ENCODE measurements at regions not wholly inside any gene's neighbourhood (a gene's known extent, or its start where the extent isn't known, plus 50 kb on each side); places are given as distances from the start of the nearest gene placed in this dataset.

DNA sequence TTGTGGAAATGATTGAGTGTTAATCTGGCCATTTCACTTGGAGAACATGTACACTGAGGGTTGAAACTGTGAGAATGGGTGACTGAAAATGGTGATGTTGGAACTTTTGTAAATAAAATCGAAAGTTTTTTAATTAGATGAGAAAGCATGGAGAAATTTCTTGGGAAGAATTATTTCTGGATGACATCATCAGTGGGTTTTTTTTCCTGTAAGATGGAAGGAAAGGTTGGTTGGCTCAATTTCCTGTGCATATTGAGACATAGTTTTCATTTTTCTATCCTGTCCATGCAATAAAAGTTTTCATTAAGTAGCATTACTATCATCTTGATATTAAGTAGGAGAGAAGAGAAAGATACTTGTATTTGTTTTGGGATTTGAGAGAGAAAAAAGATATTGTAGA is 120.6 kb upstream of the HTR2A start:
- ChIA-PET POLR2A (no interaction called here), CTCF (no interaction called here)
- H3K9me3 ChIP-seq (ENCODE audit: control insufficient read depth, insufficient read depth, low read depth, low read length), result no peaks in the 10 kb centered on the region
- no peaks in the 10 kb centered on the region for H3K4me1 ChIP-seq (ENCODE audit: control insufficient read depth, insufficient read depth, low read length)
- no peak overlapping the region for H3K27ac ChIP-seq (ENCODE audit: extremely low read depth, low read depth, low read length)
- H3K4me3 ChIP-seq (ENCODE audit: low read depth, low read length), result no peak overlapping the region
- H3K36me3 ChIP-seq (ENCODE audit: control insufficient read depth in 2 of 2, insufficient read depth in 1 of 2, low read length in 2 of 2), result no peaks in the 10 kb centered on the region
- no peak for TF ChIP-seq ZNF175 (tag by site-specific recombination; IDR thresholded peaks at IDR 0.05)
- no peak for TF ChIP-seq ZNF768 (tag by site-specific recombination; IDR thresholded peaks at IDR 0.05)
- TF ChIP-seq, protein P1, sequence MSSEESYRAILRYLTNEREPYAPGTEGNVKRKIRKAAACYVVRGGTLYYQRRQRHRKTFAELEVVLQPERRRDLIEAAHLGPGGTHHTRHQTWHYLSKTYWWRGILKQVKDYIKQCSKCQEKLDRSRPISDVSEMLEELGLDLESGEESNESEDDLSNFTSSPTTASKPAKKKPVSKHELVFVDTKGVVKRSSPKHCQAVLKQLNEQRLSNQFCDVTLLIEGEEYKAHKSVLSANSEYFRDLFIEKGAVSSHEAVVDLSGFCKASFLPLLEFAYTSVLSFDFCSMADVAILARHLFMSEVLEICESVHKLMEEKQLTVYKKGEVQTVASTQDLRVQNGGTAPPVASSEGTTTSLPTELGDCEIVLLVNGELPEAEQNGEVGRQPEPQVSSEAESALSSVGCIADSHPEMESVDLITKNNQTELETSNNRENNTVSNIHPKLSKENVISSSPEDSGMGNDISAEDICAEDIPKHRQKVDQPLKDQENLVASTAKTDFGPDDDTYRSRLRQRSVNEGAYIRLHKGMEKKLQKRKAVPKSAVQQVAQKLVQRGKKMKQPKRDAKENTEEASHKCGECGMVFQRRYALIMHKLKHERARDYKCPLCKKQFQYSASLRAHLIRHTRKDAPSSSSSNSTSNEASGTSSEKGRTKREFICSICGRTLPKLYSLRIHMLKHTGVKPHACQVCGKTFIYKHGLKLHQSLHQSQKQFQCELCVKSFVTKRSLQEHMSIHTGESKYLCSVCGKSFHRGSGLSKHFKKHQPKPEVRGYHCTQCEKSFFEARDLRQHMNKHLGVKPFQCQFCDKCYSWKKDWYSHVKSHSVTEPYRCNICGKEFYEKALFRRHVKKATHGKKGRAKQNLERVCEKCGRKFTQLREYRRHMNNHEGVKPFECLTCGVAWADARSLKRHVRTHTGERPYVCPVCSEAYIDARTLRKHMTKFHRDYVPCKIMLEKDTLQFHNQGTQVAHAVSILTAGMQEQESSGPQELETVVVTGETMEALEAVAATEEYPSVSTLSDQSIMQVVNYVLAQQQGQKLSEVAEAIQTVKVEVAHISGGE (tag by site-specific recombination; conservative IDR thresholded peaks at IDR 0.05; ENCODE audit: low read depth), result no peak
- TF ChIP-seq ZNF157 (tag by site-specific recombination; IDR thresholded peaks at IDR 0.05), result no peak
- no peak for TF ChIP-seq ZNF560 (tag by site-specific recombination; IDR thresholded peaks at IDR 0.05; ENCODE audit: borderline replicate concordance)
- TF ChIP-seq ZNF747 (tag by site-specific recombination; IDR thresholded peaks at IDR 0.05), result no peak
- TF ChIP-seq, protein P2, sequence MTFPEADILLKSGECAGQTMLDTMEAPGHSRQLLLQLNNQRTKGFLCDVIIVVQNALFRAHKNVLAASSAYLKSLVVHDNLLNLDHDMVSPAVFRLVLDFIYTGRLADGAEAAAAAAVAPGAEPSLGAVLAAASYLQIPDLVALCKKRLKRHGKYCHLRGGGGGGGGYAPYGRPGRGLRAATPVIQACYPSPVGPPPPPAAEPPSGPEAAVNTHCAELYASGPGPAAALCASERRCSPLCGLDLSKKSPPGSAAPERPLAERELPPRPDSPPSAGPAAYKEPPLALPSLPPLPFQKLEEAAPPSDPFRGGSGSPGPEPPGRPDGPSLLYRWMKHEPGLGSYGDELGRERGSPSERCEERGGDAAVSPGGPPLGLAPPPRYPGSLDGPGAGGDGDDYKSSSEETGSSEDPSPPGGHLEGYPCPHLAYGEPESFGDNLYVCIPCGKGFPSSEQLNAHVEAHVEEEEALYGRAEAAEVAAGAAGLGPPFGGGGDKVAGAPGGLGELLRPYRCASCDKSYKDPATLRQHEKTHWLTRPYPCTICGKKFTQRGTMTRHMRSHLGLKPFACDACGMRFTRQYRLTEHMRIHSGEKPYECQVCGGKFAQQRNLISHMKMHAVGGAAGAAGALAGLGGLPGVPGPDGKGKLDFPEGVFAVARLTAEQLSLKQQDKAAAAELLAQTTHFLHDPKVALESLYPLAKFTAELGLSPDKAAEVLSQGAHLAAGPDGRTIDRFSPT (tag by site-specific recombination; IDR thresholded peaks at IDR 0.05), result no peak
- TF ChIP-seq, protein P3, sequence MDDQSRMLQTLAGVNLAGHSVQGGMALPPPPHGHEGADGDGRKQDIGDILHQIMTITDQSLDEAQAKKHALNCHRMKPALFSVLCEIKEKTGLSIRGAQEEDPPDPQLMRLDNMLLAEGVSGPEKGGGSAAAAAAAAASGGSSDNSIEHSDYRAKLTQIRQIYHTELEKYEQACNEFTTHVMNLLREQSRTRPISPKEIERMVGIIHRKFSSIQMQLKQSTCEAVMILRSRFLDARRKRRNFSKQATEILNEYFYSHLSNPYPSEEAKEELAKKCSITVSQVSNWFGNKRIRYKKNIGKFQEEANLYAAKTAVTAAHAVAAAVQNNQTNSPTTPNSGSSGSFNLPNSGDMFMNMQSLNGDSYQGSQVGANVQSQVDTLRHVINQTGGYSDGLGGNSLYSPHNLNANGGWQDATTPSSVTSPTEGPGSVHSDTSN (CRISPR knock-in tag; IDR thresholded peaks at IDR 0.05), result no peak
- TF ChIP-seq FEZF1 (tag by site-specific recombination; IDR thresholded peaks at IDR 0.05), result no peak

DNA sequence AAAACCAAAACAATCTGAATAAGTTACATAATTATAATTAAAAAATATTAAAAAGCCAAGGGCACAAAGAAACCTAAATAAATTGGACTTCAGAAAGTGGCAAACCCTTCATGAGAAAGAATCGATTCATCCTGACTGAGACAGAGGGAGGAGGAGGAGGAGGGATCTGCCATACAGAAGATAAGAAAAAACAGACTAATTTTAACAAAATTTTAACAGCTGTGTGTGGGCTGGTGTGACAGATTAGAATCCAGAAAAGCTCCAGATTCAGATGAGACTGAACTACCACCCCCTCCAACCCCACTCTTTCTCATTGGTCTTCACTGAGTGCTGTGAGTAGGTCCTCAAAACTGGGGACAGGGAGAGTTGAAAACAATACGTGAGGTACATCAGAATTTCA is 111.5 kb upstream of the HTR2A start:
- no peaks in the 10 kb centered on the region for H3K9me3 ChIP-seq (ENCODE audit: control insufficient read depth, insufficient read depth, low read depth, low read length)
- ChIA-PET POLR2A (no interaction called here), CTCF (no interaction called here)
- no peaks in the 10 kb centered on the region for H3K4me1 ChIP-seq (ENCODE audit: control insufficient read depth, insufficient read depth, low read length)
- TF ChIP-seq ZNF768 (tag by site-specific recombination; IDR thresholded peaks at IDR 0.05) (no peak), ZNF792 (tag by site-specific recombination; IDR thresholded peaks at IDR 0.05) (no peak), ZNF571 (tag by site-specific recombination; IDR thresholded peaks at IDR 0.05) (no peak), ZBTB7A (tag by site-specific recombination; IDR thresholded peaks at IDR 0.05; ENCODE audit: low read depth) (no peak), ZNF791 (tag by site-specific recombination; IDR thresholded peaks at IDR 0.05) (no peak), ZNF473 (tag by site-specific recombination; IDR thresholded peaks at IDR 0.05) (no peak), SETDB1 (IDR thresholded peaks at IDR 0.05; ENCODE audit: insufficient read length, low read length) (no peak), ZNF426 (tag by site-specific recombination; IDR thresholded peaks at IDR 0.05) (no peak), IKZF3 (tag by site-specific recombination; IDR thresholded peaks at IDR 0.05) (no peak), ZIC2 (tag by site-specific recombination; IDR thresholded peaks at IDR 0.05) (no peak), ZNF707 (tag by site-specific recombination; IDR thresholded peaks at IDR 0.05) (no peak), ZNF548 (tag by site-specific recombination; IDR thresholded peaks at IDR 0.05) (no peak), ZNF132 (tag by site-specific recombination; IDR thresholded peaks at IDR 0.05; ENCODE audit: borderline replicate concordance) (no peak), HOXD13 (CRISPR knock-in tag; IDR thresholded peaks at IDR 0.05; ENCODE audit: borderline replicate concordance) (no peak), MYNN (tag by site-specific recombination; IDR thresholded peaks at IDR 0.05; ENCODE audit: borderline replicate concordance) (no peak), ZNF544 (tag by site-specific recombination; IDR thresholded peaks at IDR 0.05) (no peak), ZBTB8A (tag by site-specific recombination; IDR thresholded peaks at IDR 0.05) (no peak), ZNF10 (tag by site-specific recombination; IDR thresholded peaks at IDR 0.05) (no peak), ZNF169 (tag by site-specific recombination; IDR thresholded peaks at IDR 0.05) (no peak)
- TF ChIP-seq, protein P4, sequence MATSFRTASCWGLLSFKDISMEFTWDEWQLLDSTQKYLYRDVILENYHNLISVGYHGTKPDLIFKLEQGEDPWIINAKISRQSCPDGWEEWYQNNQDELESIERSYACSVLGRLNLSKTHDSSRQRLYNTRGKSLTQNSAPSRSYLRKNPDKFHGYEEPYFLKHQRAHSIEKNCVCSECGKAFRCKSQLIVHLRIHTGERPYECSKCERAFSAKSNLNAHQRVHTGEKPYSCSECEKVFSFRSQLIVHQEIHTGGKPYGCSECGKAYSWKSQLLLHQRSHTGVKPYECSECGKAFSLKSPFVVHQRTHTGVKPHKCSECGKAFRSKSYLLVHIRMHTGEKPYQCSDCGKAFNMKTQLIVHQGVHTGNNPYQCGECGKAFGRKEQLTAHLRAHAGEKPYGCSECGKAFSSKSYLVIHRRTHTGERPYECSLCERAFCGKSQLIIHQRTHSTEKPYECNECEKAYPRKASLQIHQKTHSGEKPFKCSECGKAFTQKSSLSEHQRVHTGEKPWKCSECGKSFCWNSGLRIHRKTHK (tag by site-specific recombination; IDR thresholded peaks at IDR 0.05), result no peak
- no peak overlapping the region for H3K4me3 ChIP-seq (ENCODE audit: low read depth, low read length)
- no peak overlapping the region for H3K27ac ChIP-seq (ENCODE audit: extremely low read depth, low read depth, low read length)
- no peaks in the 10 kb centered on the region for H3K36me3 ChIP-seq (ENCODE audit: control insufficient read depth in 2 of 2, insufficient read depth in 1 of 2, low read length in 2 of 2)
